Breast epithelium (tissue), 4 donors: ENCODE measurements at regions not wholly inside any gene's neighbourhood (a gene's known extent, or its start where the extent isn't known, plus 50 kb on each side); places are given as distances from the start of the nearest gene placed in this dataset.
A peak's percentile ranks its signal among the peaks of the same experiment; 100 is the strongest.
"Not testable (repeated sequence)": the region's sequence is repeated elsewhere in the genome, so short reads cannot be mapped to it uniquely, and the experiment has no call there.

Experiments
- DNase-seq, 2 donors: peaks; one replicate each; pipeline ENCODE4 v3.0.0-alpha.2; 2019; ENCODE audit warnings: low spot score in 2 of 2
- H3K27ac ChIP-seq, 2 donors: fragments of 200-600 bp; sonication (generic) in 1 of 2; one replicate each; pipeline ENCODE4 v1.5.1; 2016 to 2019; ENCODE audit warnings: mild to moderate bottlenecking in 1 of 2
- H3K27me3 ChIP-seq, 2 donors: fragments of 200-600 bp; sonication (generic) in 1 of 2; one replicate each; pipeline versions ENCODE4 v1.5.1 to v1.6.0; 2017 to 2019; ENCODE audit warnings: control low read depth in 1 of 2, mild to moderate bottlenecking in 1 of 2
- H3K36me3 ChIP-seq: fragments of 200-600 bp; one replicate; pipeline ENCODE4 v1.5.1; 2019
- H3K4me1 ChIP-seq, 2 donors: fragments of 200-600 bp; sonication (generic); one replicate each; pipeline ENCODE4 v1.5.1; 2016 to 2019; ENCODE audit warnings: control low read depth in 1 of 2
- H3K4me3 ChIP-seq, 3 donors: fragments of 200-600 bp; sonication (generic); 1 replicate in 2 of 3; 2 replicates in 1 of 3; pipeline ENCODE4 v1.5.1; 2016 to 2019; ENCODE audit warnings: mild to moderate bottlenecking in 3 of 3, moderate library complexity in 2 of 3
- H3K9me3 ChIP-seq, 2 donors: fragments of 200-600 bp; sonication (generic) in 1 of 2; one replicate each; pipeline ENCODE4 v1.5.1; 2016 to 2019; ENCODE audit warnings: control low read depth in 1 of 2
- POLR2A ChIP-seq: fragments of 450-650 bp; IDR thresholded peaks from one replicate; pipeline ENCODE4 v1.6.1; 2016; ENCODE audit warnings: antibody characterized with exemption, mild to moderate bottlenecking, moderate library complexity
- POLR2AphosphoS5 ChIP-seq, 3 donors: sonication (generic); formaldehyde crosslinking; IDR thresholded peaks; one replicate each; pipeline ENCODE4 v1.6.1; 2017; ENCODE audit warnings: antibody characterized with exemption in 3 of 3
- intact Hi-C: fragments of 100-400 bp; cut with DNase I; formaldehyde crosslinking; loops from one replicate; pipeline ENCODE4 v1.15.1; 2023; ENCODE audit warnings: low total_unique reads
- TF ChIP-seq, protein P1 (sequence below), 3 donors: fragments of 450-650 bp; IDR thresholded peaks; one replicate each; pipeline ENCODE4 v1.5.1; 2016 to 2017; ENCODE audit warnings: antibody characterized with exemption in 3 of 3, mild to moderate bottlenecking in 3 of 3, moderate library complexity in 3 of 3

DNA sequence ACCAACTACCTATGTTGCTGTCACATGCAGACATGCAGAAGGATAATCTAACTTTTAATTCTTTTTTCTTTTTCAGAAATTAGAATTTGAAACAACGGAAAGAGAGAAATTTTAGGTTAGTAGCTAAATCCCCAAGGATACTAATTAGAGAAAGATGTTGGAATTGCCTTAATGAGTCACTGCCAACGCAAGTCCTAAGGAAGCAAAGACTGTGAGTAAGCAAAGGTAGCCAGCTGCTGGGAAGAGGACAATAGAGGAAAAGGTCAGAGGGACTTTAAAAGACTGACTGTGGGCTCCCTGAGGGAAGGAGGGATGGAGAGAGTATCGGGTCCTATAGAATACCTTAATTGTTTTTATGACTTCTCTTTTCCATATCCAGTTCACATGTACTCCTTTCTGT, 461.9 kb upstream of the PAPPA start:
- Histone ChIP-seq H3K36me3 (no peaks in the 10 kb centered on the region), H3K4me1 (no peaks in the 10 kb centered on the region), H3K27me3 (no peaks in the 10 kb centered on the region), H3K9me3 (no peaks in the 10 kb centered on the region), H3K4me3 (no peak overlapping the region), H3K27ac (no peak overlapping the region)
- no peak for DNase-seq
- no peak for TF ChIP-seq POLR2A
- no peak for TF ChIP-seq POLR2AphosphoS5 (IDR thresholded peaks at IDR 0.05)
- TF ChIP-seq, protein P1, sequence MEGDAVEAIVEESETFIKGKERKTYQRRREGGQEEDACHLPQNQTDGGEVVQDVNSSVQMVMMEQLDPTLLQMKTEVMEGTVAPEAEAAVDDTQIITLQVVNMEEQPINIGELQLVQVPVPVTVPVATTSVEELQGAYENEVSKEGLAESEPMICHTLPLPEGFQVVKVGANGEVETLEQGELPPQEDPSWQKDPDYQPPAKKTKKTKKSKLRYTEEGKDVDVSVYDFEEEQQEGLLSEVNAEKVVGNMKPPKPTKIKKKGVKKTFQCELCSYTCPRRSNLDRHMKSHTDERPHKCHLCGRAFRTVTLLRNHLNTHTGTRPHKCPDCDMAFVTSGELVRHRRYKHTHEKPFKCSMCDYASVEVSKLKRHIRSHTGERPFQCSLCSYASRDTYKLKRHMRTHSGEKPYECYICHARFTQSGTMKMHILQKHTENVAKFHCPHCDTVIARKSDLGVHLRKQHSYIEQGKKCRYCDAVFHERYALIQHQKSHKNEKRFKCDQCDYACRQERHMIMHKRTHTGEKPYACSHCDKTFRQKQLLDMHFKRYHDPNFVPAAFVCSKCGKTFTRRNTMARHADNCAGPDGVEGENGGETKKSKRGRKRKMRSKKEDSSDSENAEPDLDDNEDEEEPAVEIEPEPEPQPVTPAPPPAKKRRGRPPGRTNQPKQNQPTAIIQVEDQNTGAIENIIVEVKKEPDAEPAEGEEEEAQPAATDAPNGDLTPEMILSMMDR (IDR thresholded peaks at IDR 0.05), result no peak
- intact Hi-C loops, result no loop called here

DNA sequence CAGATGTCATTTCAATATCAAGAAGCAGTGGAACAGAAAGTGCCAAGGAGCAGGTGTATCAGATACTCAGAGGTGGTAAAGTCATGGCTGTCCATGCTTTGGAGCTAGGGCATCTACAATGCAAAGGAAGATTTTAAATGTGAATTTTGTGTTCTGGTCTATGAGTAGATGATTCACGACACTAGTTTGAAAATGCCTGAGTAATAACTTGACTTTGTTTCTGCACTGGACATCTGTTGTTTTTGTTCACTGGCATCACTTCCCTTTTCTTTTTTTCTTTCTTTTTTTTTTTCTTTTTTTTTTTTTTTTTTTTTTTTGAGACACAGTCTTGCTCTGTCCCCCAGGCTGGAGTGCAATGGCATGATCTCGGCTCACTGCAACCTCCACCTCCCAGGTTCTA, 460.7 kb upstream of the PAPPA start:
- H3K36me3 ChIP-seq, intact Hi-C loops, H3K4me3 ChIP-seq, H3K4me1 ChIP-seq, DNase-seq, H3K9me3 ChIP-seq, H3K27ac ChIP-seq, H3K27me3 ChIP-seq: not testable (repeated sequence)

DNA sequence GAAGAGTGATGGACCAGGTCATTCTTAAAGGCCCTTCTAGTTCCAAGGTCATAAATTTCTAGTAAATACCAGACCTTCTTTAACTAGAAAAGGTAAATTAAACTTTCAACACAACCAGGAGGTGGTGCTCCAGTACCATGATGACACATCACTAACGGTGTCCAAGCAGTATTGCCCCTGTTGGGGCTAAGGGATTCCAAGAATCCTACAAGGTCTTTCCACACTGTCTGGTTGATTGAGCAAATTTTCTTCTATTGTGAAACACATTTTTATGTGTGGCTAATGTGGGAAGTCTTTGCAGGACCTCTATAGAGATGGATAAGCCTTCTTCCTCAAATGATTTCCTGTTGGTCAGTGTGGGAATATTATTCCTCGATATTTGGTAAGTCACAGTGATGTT, 459.6 kb upstream of the PAPPA start:
- H3K9me3 ChIP-seq, result no peaks in the 10 kb centered on the region
- TF ChIP-seq, protein P1 (IDR thresholded peaks at IDR 0.05), result peak in 1 of 3 donors; percentile 23
- TF ChIP-seq POLR2A, result no peak
- H3K27me3 ChIP-seq, result no peaks in the 10 kb centered on the region
- H3K27ac ChIP-seq, result no peak overlapping the region
- intact Hi-C loops, result no loop called here
- H3K4me3 ChIP-seq, result no peak overlapping the region
- H3K4me1 ChIP-seq, result no peaks in the 10 kb centered on the region
- no peak for DNase-seq
- H3K36me3 ChIP-seq, result no peaks in the 10 kb centered on the region

DNA sequence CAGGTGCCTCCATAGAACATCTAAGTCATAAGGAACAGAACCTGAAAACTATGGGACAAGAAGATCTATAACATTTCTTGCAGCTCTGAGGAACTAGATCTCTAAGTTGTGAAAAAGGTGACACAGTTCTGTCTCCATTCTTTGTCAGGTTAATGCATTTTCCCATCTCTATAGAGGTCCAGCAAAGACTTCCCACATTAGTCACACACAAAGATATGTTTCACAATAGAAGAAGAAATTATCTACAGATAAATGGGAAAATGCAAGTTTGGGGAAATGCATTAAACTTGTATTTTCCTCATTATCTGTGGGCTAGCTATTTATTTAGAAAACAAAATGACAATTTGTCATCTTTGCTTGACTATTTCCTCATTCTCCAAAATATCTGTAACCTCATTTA, 458.6 kb upstream of the PAPPA start:
- no peak for TF ChIP-seq POLR2AphosphoS5 (IDR thresholded peaks at IDR 0.05)
- no peak for TF ChIP-seq POLR2A
- TF ChIP-seq, protein P1 (IDR thresholded peaks at IDR 0.05), result no peak
- no peak for DNase-seq
- H3K27ac ChIP-seq, result no peak overlapping the region
- no peaks in the 10 kb centered on the region for H3K9me3 ChIP-seq
- no peaks in the 10 kb centered on the region for H3K36me3 ChIP-seq
- H3K27me3 ChIP-seq, result no peaks in the 10 kb centered on the region
- H3K4me3 ChIP-seq, result no peak overlapping the region
- intact Hi-C loops, result no loop called here
- no peaks in the 10 kb centered on the region for H3K4me1 ChIP-seq

DNA sequence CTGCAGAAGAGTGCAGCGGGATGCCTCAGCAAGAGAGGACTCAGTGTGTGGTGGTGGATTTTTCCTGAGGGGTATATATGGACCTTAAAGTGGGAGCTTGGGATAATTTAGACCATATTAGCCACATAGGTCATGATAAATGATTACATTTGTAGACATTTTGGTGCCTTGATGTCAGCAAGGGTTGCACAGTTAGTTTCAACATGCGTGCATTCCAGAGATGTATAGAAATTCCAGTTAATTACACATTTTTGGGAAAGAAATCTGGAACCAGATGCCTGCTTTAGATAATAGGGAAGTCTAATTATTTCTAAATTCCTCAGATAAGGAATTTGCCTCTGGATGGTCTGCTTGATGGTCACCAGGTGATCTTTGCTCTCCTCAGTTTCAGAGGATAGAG, 440.6 kb upstream of the PAPPA start:
- Histone ChIP-seq H3K4me3 (no peak overlapping the region), H3K4me1 (no peaks in the 10 kb centered on the region), H3K9me3 (no peaks in the 10 kb centered on the region), H3K36me3 (no peaks in the 10 kb centered on the region), H3K27ac (no peak overlapping the region), H3K27me3 (no peaks in the 10 kb centered on the region)
- no peak for DNase-seq
- no peak for TF ChIP-seq POLR2AphosphoS5 (IDR thresholded peaks at IDR 0.05)
- no peak for TF ChIP-seq POLR2A
- TF ChIP-seq, protein P1 (IDR thresholded peaks at IDR 0.05), result no peak
- intact Hi-C loops, result no loop called here

DNA sequence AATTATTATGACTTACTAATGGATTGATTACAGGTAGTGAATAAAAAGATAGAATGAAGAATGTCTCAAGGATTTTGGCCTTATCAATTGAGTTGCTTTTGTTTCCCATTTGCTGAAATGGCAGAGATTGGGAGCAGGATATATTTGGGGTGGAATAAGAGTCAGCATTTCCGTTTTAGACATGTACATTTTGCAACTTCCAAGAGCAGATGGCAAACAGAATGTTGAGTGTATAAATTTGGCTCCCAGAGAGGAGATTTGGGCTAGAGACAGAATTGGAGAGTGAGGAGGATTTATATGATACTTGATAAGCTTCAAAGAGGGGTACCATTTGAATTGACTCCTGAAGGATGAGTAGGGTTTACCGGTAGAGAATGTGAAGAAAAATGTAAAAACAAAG, 437.9 kb upstream of the PAPPA start:
- H3K36me3 ChIP-seq, result no peaks in the 10 kb centered on the region
- DNase-seq, result no peak
- intact Hi-C loops, result no loop called here

More for the DNA sequence above, 437.9 kb upstream of the PAPPA start:
- H3K4me3 ChIP-seq, result no peak overlapping the region
- TF ChIP-seq POLR2AphosphoS5 (IDR thresholded peaks at IDR 0.05) (no peak), POLR2A (no peak)
- TF ChIP-seq, protein P1 (IDR thresholded peaks at IDR 0.05), result no peak
- H3K27ac ChIP-seq, result no peak overlapping the region
- no peaks in the 10 kb centered on the region for H3K4me1 ChIP-seq
- H3K9me3 ChIP-seq, result no peaks in the 10 kb centered on the region
- H3K27me3 ChIP-seq, result no peaks in the 10 kb centered on the region
